ENCODE measurements at regions not wholly inside any gene's neighbourhood (a gene's known extent, or its start where the extent isn't known, plus 50 kb on each side); places are given as distances from the start of the nearest gene placed in this dataset.

GRCh38 chr12:131249246-131250027 lies 295.7 kb downstream of the ADGRD1 start:
- Histone ChIP-seq H3K9me1 (ENCODE audit: control insufficient read depth, extremely low read depth, insufficient read depth, low read length) (no peaks in the 10 kb centered on the region), H3K9me3 (ENCODE audit: control insufficient read depth, low read depth, low read length) (peaks cover 2% of the 10 kb centered on the region), H3K4me1 (ENCODE audit: control insufficient read depth, extremely low read depth, insufficient read depth, low read length) (no peaks in the 10 kb centered on the region), H3K79me2 (ENCODE audit: control insufficient read depth, insufficient read depth, low read length) (no peaks in the 10 kb centered on the region), H4K20me1 (ENCODE audit: control insufficient read depth, extremely low read depth, insufficient read depth, low read length) (no peaks in the 10 kb centered on the region), H3K27ac (ENCODE audit: control insufficient read depth, insufficient read depth, low read length) (no peak overlapping the region), H3K27me3 (ENCODE audit: control insufficient read depth, extremely low read depth, insufficient read depth, low read length) (no peaks in the 10 kb centered on the region), H2AFZ (ENCODE audit: control insufficient read depth, low read length) (no peak overlapping the region), H3K4me3 (ENCODE audit: control insufficient read depth in 2 of 3, extremely low read depth in 1 of 3, insufficient read depth in 2 of 3, low read depth in 1 of 3, low read length in 3 of 3) (no peak overlapping the region), H3K4me2 (ENCODE audit: control insufficient read depth, extremely low read depth, insufficient read depth, low read depth, low read length) (no peak overlapping the region), H3K9ac (ENCODE audit: control insufficient read depth, extremely low read depth, insufficient read depth, low read length) (no peak overlapping the region), H3K36me3 (ENCODE audit: control insufficient read depth in 2 of 2, extremely low read depth in 1 of 2, insufficient read depth in 2 of 2, low read length in 2 of 2) (no peaks in the 10 kb centered on the region)
- DNase-seq (ENCODE audit: low read depth, low spot score) (no peak), FAIRE-seq (no peak)
- TF ChIP-seq EZH2 (IDR thresholded peaks at IDR 0.05; ENCODE audit: low read length) (no peak), CTCF (optimal IDR thresholded peaks at IDR 0.05 in 1 of 3, IDR thresholded peaks at IDR 0.05 in 1 of 3, conservative IDR thresholded peaks at IDR 0.05 in 1 of 3; ENCODE audit: extremely low read depth in 1 of 3, insufficient read depth in 2 of 3, low read length in 3 of 3) (no peak)
- dilution Hi-C loops (cut with MboI; ENCODE audit: extremely low pct_ligation_motif_present, low sequenced_read_pairs) = no loop called here

GRCh38 chr12:131250028-131250950 lies 296.6 kb downstream of the ADGRD1 start:
- no peak overlapping the region for H3K9ac ChIP-seq (ENCODE audit: control insufficient read depth, extremely low read depth, insufficient read depth, low read length)
- TF ChIP-seq EZH2 (IDR thresholded peaks at IDR 0.05; ENCODE audit: low read length) (no peak), CTCF (optimal IDR thresholded peaks at IDR 0.05 in 1 of 3, IDR thresholded peaks at IDR 0.05 in 1 of 3, conservative IDR thresholded peaks at IDR 0.05 in 1 of 3; ENCODE audit: extremely low read depth in 1 of 3, insufficient read depth in 2 of 3, low read length in 3 of 3) (no peak)
- no peaks in the 10 kb centered on the region for H4K20me1 ChIP-seq (ENCODE audit: control insufficient read depth, extremely low read depth, insufficient read depth, low read length)
- peaks cover 2% of the 10 kb centered on the region for H3K9me3 ChIP-seq (ENCODE audit: control insufficient read depth, low read depth, low read length)
- H2AFZ ChIP-seq (ENCODE audit: control insufficient read depth, low read length) = no peak overlapping the region
- H3K4me2 ChIP-seq (ENCODE audit: control insufficient read depth, extremely low read depth, insufficient read depth, low read depth, low read length) = no peak overlapping the region
- H3K27me3 ChIP-seq (ENCODE audit: control insufficient read depth, extremely low read depth, insufficient read depth, low read length) = no peaks in the 10 kb centered on the region
- H3K79me2 ChIP-seq (ENCODE audit: control insufficient read depth, insufficient read depth, low read length) = no peaks in the 10 kb centered on the region
- no peak overlapping the region for H3K4me3 ChIP-seq (ENCODE audit: control insufficient read depth in 2 of 3, extremely low read depth in 1 of 3, insufficient read depth in 2 of 3, low read depth in 1 of 3, low read length in 3 of 3)
- H3K9me1 ChIP-seq (ENCODE audit: control insufficient read depth, extremely low read depth, insufficient read depth, low read length) = no peaks in the 10 kb centered on the region
- dilution Hi-C loops (cut with MboI; ENCODE audit: extremely low pct_ligation_motif_present, low sequenced_read_pairs) = no loop called here
- no peaks in the 10 kb centered on the region for H3K4me1 ChIP-seq (ENCODE audit: control insufficient read depth, extremely low read depth, insufficient read depth, low read length)
- no peaks in the 10 kb centered on the region for H3K36me3 ChIP-seq (ENCODE audit: control insufficient read depth in 2 of 2, extremely low read depth in 1 of 2, insufficient read depth in 2 of 2, low read length in 2 of 2)
- DNase-seq (ENCODE audit: low read depth, low spot score) (no peak), FAIRE-seq (no peak)
- no peak overlapping the region for H3K27ac ChIP-seq (ENCODE audit: control insufficient read depth, insufficient read depth, low read length)

Measured in keratinocyte (primary cell).